RKO (cell line): ENCODE measurements at regions not wholly inside any gene's neighbourhood (a gene's known extent, or its start where the extent isn't known, plus 50 kb on each side); places are given as distances from the start of the nearest gene placed in this dataset.
A peak's percentile ranks its signal among the peaks of the same experiment; 100 is the strongest.

ENCODE experiments used
- DNase-seq: peaks from one replicate; pipeline ENCODE4 v3.0.0-alpha.2; 2016; ENCODE audit warnings: low spot score

DNA sequence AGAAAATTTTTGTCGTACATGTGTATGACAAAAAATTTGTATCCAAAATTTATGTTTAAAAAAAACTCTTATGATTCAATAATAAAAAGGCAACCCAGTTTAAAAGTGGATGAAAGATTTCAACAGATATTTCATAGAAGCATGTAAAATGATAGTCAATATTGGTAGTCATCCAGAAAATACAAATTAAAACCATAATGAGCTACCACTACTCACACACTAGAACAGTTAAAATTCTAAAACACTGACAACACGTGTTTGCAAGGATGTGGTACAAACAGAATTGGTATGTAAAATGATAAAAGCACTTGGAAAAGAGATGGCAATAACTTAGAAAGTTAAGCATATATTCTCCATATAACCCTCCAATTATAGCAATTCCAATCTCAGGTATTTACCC is 303.0 kb upstream of the NR2F2 start:
- no peak for DNase-seq

- DNase-seq = no peak
Measured at GRCh38 chr15:96028620-96029019, 301.9 kb upstream of the NR2F2 start.

GRCh38 chr15:96029172-96029571 is 301.3 kb upstream of the NR2F2 start:
- no peak for DNase-seq

- DNase-seq = no peak
Measured at GRCh38 chr15:96031426-96032110, 298.9 kb upstream of the NR2F2 start.

DNA sequence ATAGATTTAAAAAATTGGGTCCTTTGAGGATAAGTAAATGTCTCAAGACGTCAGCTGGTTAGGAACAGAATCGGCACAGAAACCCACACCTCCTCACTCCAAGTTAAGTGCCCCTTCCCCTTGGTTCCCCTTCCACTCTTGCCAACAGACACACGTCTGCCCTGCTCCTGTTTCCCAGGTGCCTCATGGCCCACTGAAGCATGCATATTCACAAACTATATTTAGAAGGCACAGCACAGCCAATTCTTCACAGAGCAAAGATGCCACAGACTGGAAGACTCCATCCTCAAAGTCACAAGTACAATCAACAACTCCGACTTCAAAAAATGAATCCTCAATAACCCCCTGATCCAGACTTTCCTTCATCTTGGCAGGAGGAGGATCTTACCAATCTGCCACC is 295.4 kb upstream of the NR2F2 start:
- DNase-seq = no peak

DNA sequence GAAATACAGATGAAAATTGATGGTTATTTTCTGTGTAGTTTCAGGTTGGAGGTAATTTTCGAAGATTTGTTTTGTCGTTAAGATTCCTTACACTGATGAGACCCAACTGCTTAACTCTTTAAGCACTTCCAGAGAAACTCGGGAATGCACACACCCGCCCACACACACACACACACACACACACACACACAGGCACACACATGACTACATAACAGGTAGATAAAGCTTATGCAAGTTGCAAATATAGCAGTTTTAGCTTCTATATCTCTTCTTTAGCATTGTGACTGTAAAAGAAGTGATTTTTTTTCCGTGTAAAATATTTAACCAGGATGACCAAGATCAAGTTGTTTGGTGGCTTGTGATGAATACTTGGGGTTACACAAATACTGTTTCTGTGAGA is 294.9 kb upstream of the NR2F2 start:
- DNase-seq = no peak

GRCh38 chr15:96037584-96037983 is 292.9 kb upstream of the NR2F2 start:
- no peak for DNase-seq

DNA sequence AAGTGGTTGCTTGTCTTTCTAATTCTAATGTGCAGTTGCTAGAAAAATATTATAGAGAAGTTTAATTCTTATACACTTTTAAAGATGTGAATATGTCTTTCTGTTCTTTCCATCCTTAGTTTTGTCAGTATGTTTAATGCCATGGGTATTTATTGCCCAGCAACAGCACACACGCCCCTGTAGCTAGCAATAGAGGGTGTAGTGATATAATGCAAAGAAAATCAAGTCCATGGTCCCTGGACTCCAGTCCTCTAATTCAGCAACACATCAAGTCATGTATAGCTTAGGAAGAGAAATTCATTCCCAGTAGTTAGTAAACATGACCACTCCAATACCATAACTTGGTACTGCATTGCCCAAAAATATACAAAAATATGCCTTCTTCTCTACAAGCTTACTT is 292.4 kb upstream of the NR2F2 start:
- DNase-seq = no peak

DNA sequence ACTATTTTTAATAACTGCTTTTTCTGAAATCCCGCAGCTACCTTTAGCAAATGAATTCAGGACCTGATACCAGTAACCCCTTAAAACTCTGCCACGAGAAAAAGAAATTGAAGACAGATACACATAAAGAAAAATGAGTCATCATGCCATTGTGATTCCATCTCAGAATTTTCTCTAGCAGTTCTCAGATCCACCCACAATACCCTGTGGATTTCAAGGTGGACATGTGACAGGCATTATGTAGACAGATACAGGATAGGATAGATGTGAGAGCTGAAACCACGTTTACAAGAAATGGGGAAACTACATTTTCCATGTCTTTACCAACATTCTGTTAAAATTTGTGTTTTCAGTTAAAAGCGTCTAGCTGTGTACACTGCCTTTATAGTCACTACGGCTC is 291.9 kb upstream of the NR2F2 start:
- no peak for DNase-seq

DNA sequence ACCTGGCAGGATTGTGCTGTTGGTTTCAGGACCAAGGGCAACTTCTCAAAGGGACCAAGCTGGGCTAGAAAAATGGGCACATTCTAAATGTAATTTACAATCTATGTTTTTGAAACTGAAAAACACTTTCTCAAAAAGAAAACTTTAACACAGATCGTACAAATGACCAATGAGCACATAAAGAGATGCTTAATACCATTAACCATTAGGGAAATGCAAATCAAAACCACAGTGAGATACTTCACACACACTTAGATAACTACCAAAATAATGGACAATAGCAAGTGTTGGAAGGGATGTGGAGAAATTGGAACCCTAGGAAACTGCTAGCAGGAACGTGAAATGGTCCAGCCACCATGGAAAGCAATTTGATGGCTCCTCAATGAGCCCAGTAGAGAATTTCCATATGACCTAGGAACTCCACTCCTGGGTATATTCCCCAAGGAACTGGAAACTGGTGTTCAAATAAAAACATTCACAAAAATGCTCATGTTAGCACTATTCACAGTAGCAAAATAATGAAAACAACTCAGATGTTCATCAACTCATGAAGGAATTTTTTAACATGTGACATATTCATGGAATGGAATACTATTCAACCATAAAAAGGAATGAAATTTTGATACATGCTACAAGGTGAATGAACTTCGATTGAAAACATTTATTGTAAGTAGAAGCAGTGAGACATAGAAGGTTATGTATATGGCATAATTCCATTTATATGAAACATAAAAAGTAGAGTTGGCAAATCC is 288.3 kb upstream of the NR2F2 start:
- no peak for DNase-seq

GRCh38 chr15:96042734-96043224 is 287.7 kb upstream of the NR2F2 start:
- DNase-seq = no peak

GRCh38 chr15:96043591-96044171 is 286.8 kb upstream of the NR2F2 start:
- no peak for DNase-seq

DNA sequence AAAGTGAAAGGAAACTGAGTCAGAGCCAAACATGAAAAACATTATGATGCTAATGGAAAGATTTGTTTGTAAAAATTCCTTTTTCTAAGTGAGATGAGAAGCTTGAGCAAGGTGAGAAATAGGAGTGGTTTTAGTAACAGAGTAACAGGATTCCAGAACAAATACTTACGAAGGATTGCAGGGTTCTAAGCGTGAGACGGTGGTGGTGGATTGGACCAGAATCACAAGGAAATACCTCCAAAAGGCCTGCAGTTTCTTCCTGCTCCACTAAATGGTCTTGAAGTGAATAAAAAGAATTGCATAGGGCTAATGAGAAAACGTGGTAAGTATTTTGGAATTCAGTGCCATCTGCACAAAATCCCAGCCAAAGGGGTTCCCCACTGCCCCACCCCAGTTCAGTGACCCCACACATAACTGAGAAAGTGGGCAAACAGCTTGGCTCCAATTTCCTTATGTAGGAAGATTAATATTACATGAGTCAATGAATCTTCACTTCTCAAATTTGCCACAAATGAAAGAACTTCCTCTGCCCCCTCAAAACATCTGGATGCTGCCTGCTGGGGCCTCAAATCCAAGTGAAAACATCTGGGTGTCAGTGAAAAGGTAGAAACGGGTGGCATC is 283.8 kb upstream of the NR2F2 start:
- DNase-seq = no peak

DNA sequence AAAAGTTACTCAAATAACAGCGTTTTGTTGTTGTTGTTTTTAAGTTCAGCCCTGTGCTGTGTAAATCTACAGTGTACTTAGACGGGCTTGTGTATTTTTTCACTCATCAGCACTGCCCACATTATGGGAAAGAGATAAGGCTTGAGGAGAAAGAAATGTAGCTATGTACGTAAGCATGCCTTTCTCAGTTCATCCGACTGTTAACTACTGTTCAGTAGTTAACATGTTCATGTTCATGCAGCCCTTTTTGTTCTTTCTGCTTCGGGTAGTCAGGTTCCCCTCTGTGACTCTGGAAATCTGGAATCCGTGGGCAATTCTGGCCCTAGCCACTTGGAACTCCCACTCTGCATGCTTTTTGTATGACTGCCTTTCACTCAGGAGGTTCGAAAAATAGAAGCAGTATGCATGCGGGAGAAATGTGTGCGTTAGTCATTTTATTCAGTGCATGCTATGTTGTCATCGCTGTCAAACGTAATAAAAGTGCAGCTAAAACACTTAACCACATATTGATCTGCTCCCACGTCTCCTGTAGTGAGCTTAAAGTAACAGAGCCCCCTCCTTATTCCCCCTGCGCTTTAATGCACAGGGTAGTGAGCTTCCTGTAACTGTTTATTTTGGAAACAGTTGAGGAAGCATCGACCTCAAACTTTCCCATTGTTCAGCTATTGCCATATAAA is 283.1 kb upstream of the NR2F2 start:
- peak; percentile 5 for DNase-seq

DNA sequence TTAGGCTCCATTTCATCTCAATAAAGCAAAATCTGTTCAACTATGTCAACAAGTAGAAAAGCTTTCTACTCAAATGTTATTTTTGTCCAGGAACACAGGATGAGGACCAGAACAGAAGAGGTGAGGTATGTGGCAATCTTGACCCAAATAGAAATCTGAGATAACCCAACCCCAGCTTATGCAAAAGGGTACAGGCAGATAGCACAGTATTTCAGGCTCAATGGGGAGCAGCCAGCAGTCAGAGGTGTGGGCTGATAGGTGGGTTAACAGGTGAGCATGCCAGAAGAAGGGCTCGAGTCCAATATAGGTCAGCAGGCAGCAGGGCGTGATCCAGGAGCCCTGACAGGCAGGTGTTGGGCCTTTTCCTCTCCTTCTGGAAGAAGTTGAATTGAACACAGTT is 281.2 kb upstream of the NR2F2 start:
- no peak for DNase-seq

DNA sequence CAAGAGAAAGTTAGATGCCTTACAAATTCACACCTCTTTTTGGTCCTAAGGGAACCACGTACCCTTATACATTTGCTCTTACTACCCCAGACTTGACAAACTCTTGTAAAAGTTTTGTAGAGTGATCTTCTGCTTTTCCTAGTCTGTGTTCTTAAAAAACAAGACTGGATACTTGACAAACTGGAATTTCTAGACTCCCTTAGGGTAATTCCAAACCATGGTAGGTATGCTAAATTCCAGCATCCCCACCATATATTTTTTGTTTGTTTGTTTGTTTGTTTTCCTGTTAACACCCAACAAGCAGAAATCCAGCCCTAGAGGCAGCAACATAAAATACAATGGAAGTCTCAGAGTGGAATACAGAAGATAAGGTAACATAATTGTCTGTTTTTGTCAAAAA is 280.7 kb upstream of the NR2F2 start:
- no peak for DNase-seq

- DNase-seq = no peak
Measured at GRCh38 chr15:96051598-96051997, 278.9 kb upstream of the NR2F2 start.

- no peak for DNase-seq
Measured at GRCh38 chr15:96052154-96052553, 278.3 kb upstream of the NR2F2 start.

GRCh38 chr15:96052572-96053030 is 277.9 kb upstream of the NR2F2 start:
- DNase-seq = no peak

DNA sequence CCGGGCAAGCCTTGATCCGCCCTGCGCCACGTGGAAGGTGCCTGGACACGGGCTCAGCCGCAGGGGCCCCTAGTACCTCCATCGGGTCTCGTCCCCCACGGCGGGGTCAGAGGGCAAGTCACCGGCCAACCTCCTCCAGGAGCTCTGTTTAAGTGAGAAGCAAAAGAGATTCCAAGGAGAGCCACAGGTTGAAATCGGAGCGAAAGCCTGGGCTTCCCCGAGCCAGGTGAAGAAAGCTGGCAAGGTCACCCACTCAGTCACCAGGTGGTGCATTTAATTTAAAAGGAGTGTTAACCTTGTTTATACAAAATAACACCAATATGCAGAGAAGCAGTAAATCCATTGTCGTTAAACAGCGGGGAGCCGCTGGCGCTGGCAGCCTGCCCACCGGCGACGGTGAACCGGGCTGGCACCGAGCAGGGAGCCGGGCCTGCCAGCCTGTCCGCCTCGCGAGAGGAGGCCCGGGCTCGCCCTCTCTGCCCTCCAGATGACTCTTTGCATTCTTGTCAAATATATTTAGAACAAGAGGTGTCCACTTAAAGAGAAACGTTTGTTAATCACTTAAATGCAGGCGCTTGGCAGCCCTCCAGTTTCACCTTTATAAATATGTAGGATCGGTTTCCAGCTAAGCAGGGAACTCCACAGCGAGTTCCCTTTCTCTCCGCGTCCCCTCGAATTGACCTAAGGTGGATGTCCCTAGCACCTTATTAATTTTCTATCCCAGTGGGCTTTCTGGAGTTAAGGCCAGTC is 277.3 kb upstream of the NR2F2 start:
- DNase-seq = no peak

GRCh38 chr15:96053781-96054428 is 276.6 kb upstream of the NR2F2 start:
- DNase-seq = no peak
